MCF 10A (cell line): ENCODE measurements at regions not wholly inside any gene's neighbourhood (a gene's known extent, or its start where the extent isn't known, plus 50 kb on each side); places are given as distances from the start of the nearest gene placed in this dataset.

Experiments used
- BruUV-seq: library from RNA; stranded (reverse); fragments of 400-500 nt; replicated peaks from 2 replicates; lab custom pipeline; 2021; lab: Mats Ljungman, UMichigan
- CTCF ChIA-PET: fragments of 300-600 bp; sonication (Branson Sonifier 250); formaldehyde crosslinking; extraction: SDS; loops from one replicate; lab custom pipeline; 2021; ENCODE audit warnings: antibody characterized with exemption, inconsistent platforms; lab: Yijun Ruan, JAX
- POLR2A ChIA-PET: fragments of 300-600, 350-650 bp; sonication (Branson Sonifier 250); formaldehyde crosslinking; extraction: SDS; loops from one replicate; lab custom pipeline; 2020; ENCODE audit warnings: antibody characterized with exemption, inconsistent platforms; lab: Yijun Ruan, JAX
- DNase-seq: peaks from one replicate; pipeline ENCODE4 v3.0.0-alpha.2; 2018; ENCODE audit not compliant: unreplicated experiment
- H3K27ac Mint-ChIP-seq: one replicate; pipeline ENCODE4 v1.8.0; 2022; ENCODE audit warnings: mild to moderate bottlenecking, low read depth, mixed read lengths; ENCODE audit not compliant: unreplicated experiment
- H3K27me3 Mint-ChIP-seq: one replicate; pipeline ENCODE4 v1.8.0; 2022; ENCODE audit warnings: mixed read lengths; ENCODE audit not compliant: insufficient read depth, unreplicated experiment
- H3K36me3 Mint-ChIP-seq: one replicate; pipeline ENCODE4 v1.8.0; 2022; ENCODE audit warnings: mild to moderate bottlenecking, moderate library complexity, mixed read lengths; ENCODE audit not compliant: insufficient read depth, unreplicated experiment
- H3K4me1 Mint-ChIP-seq: one replicate; pipeline ENCODE4 v1.8.0; 2022; ENCODE audit warnings: mixed read lengths; ENCODE audit not compliant: insufficient read depth, unreplicated experiment
- H3K4me3 Mint-ChIP-seq: one replicate; pipeline ENCODE4 v1.8.0; 2022; ENCODE audit warnings: mild to moderate bottlenecking, moderate library complexity, mixed read lengths; ENCODE audit not compliant: unreplicated experiment
- H3K9me3 Mint-ChIP-seq: one replicate; pipeline ENCODE4 v1.8.0; 2022; ENCODE audit warnings: mixed read lengths; ENCODE audit not compliant: unreplicated experiment
- CTCF ChIP-seq: fragments of 200-600 bp; IDR thresholded peaks from one replicate; pipeline ENCODE4 v1.8.0; 2022; ENCODE audit warnings: antibody characterized with exemption, mild to moderate bottlenecking; ENCODE audit not compliant: unreplicated experiment
- intact Hi-C: fragments of 100-400 bp; cut with micrococcal nuclease; formaldehyde crosslinking; loops from 2 replicates; pipeline ENCODE4 v1.14.1; 2022

- no peaks in the 10 kb centered on the region for H3K36me3 Mint-ChIP-seq
- DNase-seq, result no peak
- H3K9me3 Mint-ChIP-seq, result peaks cover 7% of the 10 kb centered on the region
- no peaks in the 10 kb centered on the region for H3K27me3 Mint-ChIP-seq
- no TSS peak for BruUV-seq
- CTCF ChIA-PET, result no interaction called here
- POLR2A ChIA-PET, result no interaction called here
- no peak for TF ChIP-seq CTCF
- no peaks in the 10 kb centered on the region for H3K4me1 Mint-ChIP-seq
- no peak overlapping the region for H3K4me3 Mint-ChIP-seq
- no peak overlapping the region for H3K27ac Mint-ChIP-seq
- intact Hi-C loops, result no loop called here
Observed at GRCh38 chr11:115869131-115869530, 364.9 kb upstream of the CADM1 start.

- peaks cover 23% of the 10 kb centered on the region for H3K9me3 Mint-ChIP-seq
- intact Hi-C loops, result no loop called here
- no TSS peak for BruUV-seq
- H3K27ac Mint-ChIP-seq, result no peak overlapping the region
- no peak for DNase-seq
- H3K4me1 Mint-ChIP-seq, result no peaks in the 10 kb centered on the region
- H3K36me3 Mint-ChIP-seq, result peaks cover 8% of the 10 kb centered on the region
- CTCF ChIA-PET, result no interaction called here
- no peaks in the 10 kb centered on the region for H3K27me3 Mint-ChIP-seq
- POLR2A ChIA-PET, result no interaction called here
- TF ChIP-seq CTCF, result no peak
- H3K4me3 Mint-ChIP-seq, result no peak overlapping the region
Observed at GRCh38 chr11:115860246-115860645, 356.0 kb upstream of the CADM1 start.

- Mint-ChIP-seq H3K4me1 (no peaks in the 10 kb centered on the region), H3K9me3 (peaks cover 8% of the 10 kb centered on the region), H3K4me3 (no peak overlapping the region), H3K27me3 (no peaks in the 10 kb centered on the region), H3K36me3 (peaks cover 5% of the 10 kb centered on the region), H3K27ac (no peak overlapping the region)
- ChIA-PET POLR2A (no interaction called here), CTCF (interaction anchor here (0.7 kb wide), 1 partner anchor 230 kb away, joined by 3 read pairs; no protein-coding TSS in a partner anchor)
- no peak for TF ChIP-seq CTCF
- intact Hi-C loops, result no loop called here
- BruUV-seq, result no TSS peak
- DNase-seq, result no peak
Observed at GRCh38 chr11:115848611-115849010, 344.4 kb upstream of the CADM1 start.

- CTCF ChIA-PET, result interaction anchor here (0.7 kb wide), 2 partner anchors 35 to 815 kb away, joined by 3 to 4 read pairs; no protein-coding TSS in a partner anchor
- intact Hi-C loops, result no loop called here
- no TSS peak for BruUV-seq
- DNase-seq, result no peak
- no peak overlapping the region for H3K27ac Mint-ChIP-seq
- no peak overlapping the region for H3K4me3 Mint-ChIP-seq
- POLR2A ChIA-PET, result no interaction called here
- H3K4me1 Mint-ChIP-seq, result no peaks in the 10 kb centered on the region
- peaks cover 8% of the 10 kb centered on the region for H3K9me3 Mint-ChIP-seq
- no peak for TF ChIP-seq CTCF
- H3K27me3 Mint-ChIP-seq, result no peaks in the 10 kb centered on the region
- H3K36me3 Mint-ChIP-seq, result no peaks in the 10 kb centered on the region
Observed at GRCh38 chr11:115848080-115848479, 343.9 kb upstream of the CADM1 start.
